ENCODE measurements at regions not wholly inside any gene's neighbourhood (a gene's known extent, or its start where the extent isn't known, plus 50 kb on each side); places are given as distances from the start of the nearest gene placed in this dataset.

GRCh38 chr13:80921971-80922370, 581.0 kb upstream of the SPRY2 start:
- BruUV-seq (replicated peaks), result no TSS peak
- Histone ChIP-seq H3K56ac (ENCODE audit: extremely low read depth, insufficient read depth, low read length) (no peak overlapping the region), H2BK120ac (ENCODE audit: low read depth, low read length) (no peak overlapping the region), H4K5ac (ENCODE audit: low read depth, low read length) (no peak overlapping the region), H3K4me2 (ENCODE audit: low read depth, low read length) (no peak overlapping the region), H3K79me1 (ENCODE audit: low read depth in 1 of 2, low read length in 2 of 2) (no peaks in the 10 kb centered on the region), H2BK20ac (ENCODE audit: low read depth, low read length) (no peak overlapping the region), H3K9me1 (ENCODE audit: insufficient read depth, low read length) (no peaks in the 10 kb centered on the region), H3K4me3 (ENCODE audit: insufficient read depth, low read depth, low read length) (no peak overlapping the region), H4K8ac (ENCODE audit: low read depth in 2 of 2, low read length in 2 of 2) (no peak overlapping the region), H3K23ac (ENCODE audit: low read depth, low read length) (no peak overlapping the region), H3K4ac (ENCODE audit: low read depth, low read length) (no peak overlapping the region), H2AFZ (replicated peaks; ENCODE audit: low read length, poor library complexity) (no peak overlapping the region), H3K4me1 (ENCODE audit: control insufficient read depth, insufficient read depth, low read length) (no peaks in the 10 kb centered on the region), H2AK9ac (replicated peaks; ENCODE audit: low read depth, low read length, poor library complexity) (no peak overlapping the region), H2BK15ac (ENCODE audit: low read depth, low read length) (no peak overlapping the region), H3K9me3 (ENCODE audit: control insufficient read depth, insufficient read depth, low read length) (peaks cover 4% of the 10 kb centered on the region), H3K9ac (ENCODE audit: low read depth, low read length) (no peak overlapping the region), H3K14ac (replicated peaks; ENCODE audit: low read depth, low read length) (no peak overlapping the region), H4K91ac (ENCODE audit: insufficient read depth, low read depth, low read length) (no peak overlapping the region), H2AK5ac (ENCODE audit: low read depth, low read length) (no peak overlapping the region), H3K27ac (ENCODE audit: insufficient read depth, low read length) (no peak overlapping the region), H3K36me3 (ENCODE audit: control insufficient read depth, insufficient read depth, low read length) (no peaks in the 10 kb centered on the region), H2BK5ac (ENCODE audit: low read depth, low read length, poor library complexity, severe bottlenecking) (no peak overlapping the region), H4K20me1 (ENCODE audit: insufficient read depth, low read length) (no peaks in the 10 kb centered on the region), H3K27me3 (ENCODE audit: control insufficient read depth, insufficient read depth, low read length) (no peaks in the 10 kb centered on the region), H3K18ac (ENCODE audit: low read depth, low read length) (no peak overlapping the region)
- intact Hi-C loops (cut with micrococcal nuclease), result no loop called here
- ChIA-PET POLR2A (ENCODE audit: unreplicated experiment) (no interaction called here), CTCF (no interaction called here)
- TF ChIP-seq RAD21 (IDR thresholded peaks at IDR 0.05; ENCODE audit: low read length), result no peak
- no peak for TF ChIP-seq RCOR1 (IDR thresholded peaks at IDR 0.05; ENCODE audit: insufficient replicate concordance, low read length)
- no peak for TF ChIP-seq CTCF (conservative IDR thresholded peaks at IDR 0.05; ENCODE audit: low read depth, low read length)
- no peak for TF ChIP-seq MAZ (IDR thresholded peaks at IDR 0.05; ENCODE audit: borderline replicate concordance, low read depth, low read length)
- no peak for TF ChIP-seq POLR2A (IDR thresholded peaks at IDR 0.05; ENCODE audit: low read depth, low read length)
- no peak for TF ChIP-seq USF2 (IDR thresholded peaks at IDR 0.05; ENCODE audit: low read depth, low read length)
- TF ChIP-seq MAFK (IDR thresholded peaks at IDR 0.05; ENCODE audit: low read depth, low read length), result no peak
- TF ChIP-seq BHLHE40 (IDR thresholded peaks at IDR 0.05; ENCODE audit: low read depth, low read length), result no peak
- TF ChIP-seq FOS (IDR thresholded peaks at IDR 0.05; ENCODE audit: low read depth, low read length), result no peak
- no peak for TF ChIP-seq CEBPB (IDR thresholded peaks at IDR 0.05; ENCODE audit: low read depth, low read length)
- no peak for TF ChIP-seq ELK1 (IDR thresholded peaks at IDR 0.05; ENCODE audit: borderline replicate concordance, low read depth, low read length)
- TF ChIP-seq SMC3 (IDR thresholded peaks at IDR 0.05; ENCODE audit: low read depth, low read length), result no peak
- no peak for TF ChIP-seq MXI1 (IDR thresholded peaks at IDR 0.05; ENCODE audit: borderline replicate concordance, low read depth, low read length)
- TF ChIP-seq NFE2L2 (IDR thresholded peaks at IDR 0.05; ENCODE audit: low read depth, low read length), result no peak
- TF ChIP-seq RFX5 (IDR thresholded peaks at IDR 0.05; ENCODE audit: low read depth, low read length), result no peak
- TF ChIP-seq CHD1 (IDR thresholded peaks at IDR 0.05; ENCODE audit: low read depth, low read length), result no peak
- no peak for DNase-seq
- in situ Hi-C loops (cut with MboI; ENCODE audit: low sequenced_read_pairs), result no loop called here
- WGBS, 2 experiments (ENCODE audit: extremely low coverage in 2 of 2, insufficient read length in 1 of 2), result no CpG with 5 or more reads among the region's 2 CpGs
- no peak for ATAC-seq (ENCODE audit: low read depth)
- dilution Hi-C loops (cut with HindIII; ENCODE audit: low sequenced_read_pairs, unreplicated experiment), result no loop called here

All from IMR-90 (cell line).